T-helper 1 cell treated with Interleukin-12 subunit alpha and Interleukin-12 subunit beta and Interleukin-4 antibody, amounts not matched to agents 30 μg/mL and 1 μg/mL, for 36 hours (primary cell): ENCODE measurements at regions not wholly inside any gene's neighbourhood (a gene's known extent, or its start where the extent isn't known, plus 50 kb on each side); places are given as distances from the start of the nearest gene placed in this dataset.
A peak's percentile ranks its signal among the peaks of the same experiment; 100 is the strongest.

Experiments
- H3K27ac Mint-ChIP-seq: one replicate; pipeline ENCODE4 v1.8.0; 2021; ENCODE audit warnings: mild to moderate bottlenecking, mixed read lengths
- H3K27me3 Mint-ChIP-seq: one replicate; pipeline ENCODE4 v1.8.0; 2021; ENCODE audit warnings: low read depth, mixed read lengths
- H3K36me3 Mint-ChIP-seq: one replicate; pipeline ENCODE4 v1.8.0; 2021; ENCODE audit warnings: low read depth, mixed read lengths
- H3K4me1 Mint-ChIP-seq: one replicate; pipeline ENCODE4 v1.8.0; 2021; ENCODE audit warnings: low read depth, mixed read lengths
- H3K4me3 Mint-ChIP-seq: one replicate; pipeline ENCODE4 v1.8.0; 2021; ENCODE audit warnings: mild to moderate bottlenecking, moderate library complexity, mixed read lengths
- H3K9me3 Mint-ChIP-seq: one replicate; pipeline ENCODE4 v1.8.0; 2021; ENCODE audit warnings: mixed read lengths

DNA sequence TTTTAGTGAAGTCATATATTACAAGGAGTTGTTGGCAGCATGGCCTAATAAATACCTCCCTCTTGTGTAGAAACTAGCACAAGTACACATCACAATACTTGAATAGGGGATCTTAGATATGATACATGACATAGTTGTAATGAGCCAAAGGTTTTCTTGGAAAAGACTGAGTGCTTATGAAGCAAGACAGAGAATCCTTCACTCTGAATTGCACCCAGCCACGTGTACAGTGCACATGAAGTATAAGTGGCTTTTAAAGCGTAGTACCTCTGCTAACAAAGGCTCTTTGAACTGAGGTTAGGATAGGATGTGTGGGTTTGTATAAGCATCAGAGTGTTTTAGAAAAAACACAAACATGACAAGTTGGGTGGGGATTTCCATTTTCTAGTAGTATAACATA is 145.5 kb upstream of the STMND1 start:
- Mint-ChIP-seq H3K27ac (no peak overlapping the region), H3K4me3 (no peak overlapping the region), H3K27me3 (peaks cover 35% of the 10 kb centered on the region), H3K36me3 (no peaks in the 10 kb centered on the region), H3K4me1 (peaks cover 15% of the 10 kb centered on the region), H3K9me3 (no peaks in the 10 kb centered on the region)

DNA sequence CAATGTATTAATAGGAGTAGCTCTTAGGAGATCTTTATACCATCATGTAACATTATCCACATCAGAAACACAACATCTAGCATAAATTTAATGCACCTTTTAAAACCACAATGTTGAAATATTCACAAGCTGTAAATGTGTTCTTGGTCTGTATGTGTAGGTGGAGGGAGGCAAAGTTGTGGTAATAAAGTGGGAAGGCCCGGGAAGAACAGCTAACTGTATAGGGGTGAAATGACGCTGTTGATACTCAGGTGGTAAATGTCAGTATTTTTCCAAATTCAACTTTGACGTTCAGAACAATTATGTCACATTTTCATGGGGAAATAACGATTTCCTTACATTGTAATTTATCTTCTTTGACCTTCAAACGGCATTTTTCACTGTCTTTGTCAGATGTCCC is 146.0 kb upstream of the STMND1 start:
- Mint-ChIP-seq H3K36me3 (no peaks in the 10 kb centered on the region), H3K27ac (peak overlapping the region; percentile 37), H3K4me3 (no peak overlapping the region)

DNA sequence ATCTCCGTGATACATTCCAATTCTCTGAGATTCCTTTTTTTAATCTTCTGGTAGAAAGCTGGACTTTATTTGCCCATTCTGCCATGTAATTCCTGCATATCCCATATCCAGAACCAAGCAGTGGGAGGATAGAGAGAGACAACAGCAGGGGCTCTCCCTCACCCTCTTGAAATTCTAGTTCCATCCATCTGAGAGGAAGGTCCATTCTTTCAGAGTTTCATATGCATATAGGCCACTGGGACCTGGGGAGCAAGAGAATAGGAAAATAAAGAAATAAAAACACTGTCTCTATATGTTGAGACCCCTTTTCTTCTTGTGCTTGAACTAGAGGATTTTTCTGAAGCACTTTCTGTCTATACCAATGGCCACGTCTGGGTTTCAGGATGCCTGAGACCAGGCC is 147.9 kb upstream of the STMND1 start:
- H3K27ac Mint-ChIP-seq, result no peak overlapping the region

More for the DNA sequence above, 146.0 kb upstream of the STMND1 start:
- Mint-ChIP-seq H3K4me1 (peaks cover 16% of the 10 kb centered on the region), H3K9me3 (no peaks in the 10 kb centered on the region), H3K27me3 (peaks cover 30% of the 10 kb centered on the region)

DNA sequence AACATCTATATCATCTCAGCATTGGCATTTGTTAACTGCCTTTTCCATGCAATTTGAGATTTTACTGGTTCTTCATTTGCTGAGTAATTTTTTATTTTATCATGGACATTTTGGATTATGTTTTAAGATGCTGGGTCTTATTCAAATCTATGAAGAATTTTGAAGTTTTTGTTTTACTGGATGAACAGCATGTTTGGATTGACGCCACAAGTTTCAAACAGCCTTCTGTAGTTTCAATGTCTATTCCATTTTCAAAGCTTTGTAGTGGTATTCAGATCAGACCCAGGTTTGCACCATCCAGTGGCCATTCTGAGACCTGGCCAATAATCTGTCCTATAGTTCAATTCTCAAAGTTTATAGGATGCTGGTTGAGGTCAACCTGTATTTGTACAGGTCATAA is 148.4 kb upstream of the STMND1 start:
- Mint-ChIP-seq H3K27ac (no peak overlapping the region), H3K4me1 (peaks cover 17% of the 10 kb centered on the region), H3K27me3 (peaks cover 25% of the 10 kb centered on the region), H3K4me3 (no peak overlapping the region), H3K36me3 (no peaks in the 10 kb centered on the region), H3K9me3 (no peaks in the 10 kb centered on the region)

More for the DNA sequence above, 147.9 kb upstream of the STMND1 start:
- H3K4me3 Mint-ChIP-seq, result no peak overlapping the region
- peaks cover 17% of the 10 kb centered on the region for H3K4me1 Mint-ChIP-seq
- peaks cover 27% of the 10 kb centered on the region for H3K27me3 Mint-ChIP-seq
- H3K36me3 Mint-ChIP-seq, result no peaks in the 10 kb centered on the region
- H3K9me3 Mint-ChIP-seq, result no peaks in the 10 kb centered on the region

DNA sequence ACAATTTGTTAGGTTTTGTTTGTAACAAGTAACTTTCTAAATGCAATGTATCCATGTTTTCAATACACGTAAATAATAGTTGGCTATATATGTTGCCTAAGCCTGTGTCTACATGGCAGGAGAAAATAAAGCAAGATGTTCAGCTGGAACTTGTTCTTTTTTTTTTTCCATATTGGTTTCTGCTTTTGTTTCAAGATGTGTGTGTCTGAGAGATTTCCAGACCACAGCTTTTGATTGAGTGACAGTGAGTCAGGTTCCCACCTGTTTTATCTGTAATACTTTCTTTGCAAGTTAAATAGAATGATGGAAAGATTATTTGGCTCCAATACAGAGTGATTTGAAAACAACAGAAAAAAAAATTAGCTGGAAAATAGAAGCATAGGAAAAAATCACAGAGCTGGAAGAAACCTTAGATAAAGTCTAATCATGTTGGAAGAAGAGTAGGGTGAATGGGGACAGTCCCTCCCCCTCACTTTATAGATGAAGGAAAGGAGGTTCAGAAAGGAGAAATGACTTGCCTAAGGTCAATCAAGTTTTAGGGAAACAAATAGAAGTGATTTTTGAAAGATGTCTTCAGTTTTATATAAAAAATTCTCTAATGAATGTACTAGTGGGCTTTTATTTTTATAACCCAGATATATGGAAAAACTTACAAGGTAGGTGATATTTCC is 150.9 kb upstream of the STMND1 start:
- no peaks in the 10 kb centered on the region for H3K36me3 Mint-ChIP-seq
- peaks cover 36% of the 10 kb centered on the region for H3K27me3 Mint-ChIP-seq
- H3K27ac Mint-ChIP-seq, result no peak overlapping the region
- H3K9me3 Mint-ChIP-seq, result no peaks in the 10 kb centered on the region
- peaks cover 8% of the 10 kb centered on the region for H3K4me1 Mint-ChIP-seq
- no peak overlapping the region for H3K4me3 Mint-ChIP-seq

DNA sequence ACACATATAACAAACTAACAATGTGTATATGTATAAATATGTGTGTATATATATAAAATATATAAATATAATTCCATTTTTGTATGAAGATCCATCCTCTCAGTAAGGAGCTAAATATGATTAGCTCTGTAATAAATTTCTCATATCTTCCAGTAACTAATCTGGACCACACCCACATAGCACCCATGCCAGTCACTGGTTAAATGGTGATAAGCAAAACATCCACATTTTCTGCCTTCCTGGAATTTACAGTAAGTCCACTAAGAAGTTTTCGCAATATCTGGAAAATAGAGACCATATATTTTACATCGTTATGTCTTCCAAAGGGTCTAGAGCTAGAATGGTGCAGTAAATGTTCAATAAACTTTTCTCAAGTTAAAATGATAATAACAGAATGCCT is 151.5 kb upstream of the STMND1 start:
- no peak overlapping the region for H3K4me3 Mint-ChIP-seq
- no peaks in the 10 kb centered on the region for H3K36me3 Mint-ChIP-seq
- peaks cover 5% of the 10 kb centered on the region for H3K4me1 Mint-ChIP-seq
- peaks cover 41% of the 10 kb centered on the region for H3K27me3 Mint-ChIP-seq
- no peaks in the 10 kb centered on the region for H3K9me3 Mint-ChIP-seq
- H3K27ac Mint-ChIP-seq, result no peak overlapping the region

DNA sequence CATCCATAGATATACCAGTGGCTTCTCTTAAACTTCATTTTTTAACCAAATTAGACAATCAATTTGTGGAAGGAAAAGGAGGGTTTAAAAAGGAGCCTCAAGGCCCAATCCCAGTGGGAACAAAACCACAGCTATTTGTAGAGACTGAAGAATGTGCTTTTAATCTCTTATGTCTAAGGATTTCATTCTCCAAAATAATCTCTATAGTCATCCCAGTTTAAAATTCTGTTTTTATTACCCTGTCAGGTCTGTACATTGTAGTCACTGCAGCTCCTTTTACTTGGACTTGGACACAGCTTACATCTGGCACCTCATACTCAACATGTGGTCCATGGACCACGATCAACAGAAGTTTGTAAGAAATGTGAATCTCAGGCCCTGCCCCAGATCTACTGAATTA is 152.1 kb upstream of the STMND1 start:
- H3K9me3 Mint-ChIP-seq, result no peaks in the 10 kb centered on the region
- H3K27ac Mint-ChIP-seq, result no peak overlapping the region
- no peak overlapping the region for H3K4me3 Mint-ChIP-seq
- no peaks in the 10 kb centered on the region for H3K36me3 Mint-ChIP-seq
- peaks cover 2% of the 10 kb centered on the region for H3K4me1 Mint-ChIP-seq
- peaks cover 41% of the 10 kb centered on the region for H3K27me3 Mint-ChIP-seq

DNA sequence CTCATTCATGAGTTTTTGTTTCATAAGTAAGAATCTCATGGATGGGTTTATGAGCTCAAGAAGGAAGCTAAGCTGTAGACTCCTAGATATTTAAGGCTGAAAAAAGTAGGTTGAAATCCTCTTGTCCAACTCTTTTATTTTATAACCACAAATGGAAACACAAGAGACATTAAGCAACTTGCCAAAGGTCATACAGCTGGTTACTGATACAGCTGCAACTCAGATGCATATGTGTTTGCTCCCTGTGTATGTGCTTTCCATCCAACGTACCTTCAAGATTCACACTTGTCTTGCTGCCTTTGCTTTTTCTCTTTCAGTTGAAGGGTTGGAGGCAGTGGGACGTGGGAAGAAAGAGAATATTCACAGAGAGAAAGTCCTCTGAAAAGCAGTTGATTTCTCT is 153.5 kb upstream of the STMND1 start:
- Mint-ChIP-seq H3K9me3 (no peaks in the 10 kb centered on the region), H3K27ac (no peak overlapping the region), H3K4me3 (no peak overlapping the region), H3K36me3 (no peaks in the 10 kb centered on the region), H3K27me3 (peaks cover 37% of the 10 kb centered on the region), H3K4me1 (peaks cover 2% of the 10 kb centered on the region)

DNA sequence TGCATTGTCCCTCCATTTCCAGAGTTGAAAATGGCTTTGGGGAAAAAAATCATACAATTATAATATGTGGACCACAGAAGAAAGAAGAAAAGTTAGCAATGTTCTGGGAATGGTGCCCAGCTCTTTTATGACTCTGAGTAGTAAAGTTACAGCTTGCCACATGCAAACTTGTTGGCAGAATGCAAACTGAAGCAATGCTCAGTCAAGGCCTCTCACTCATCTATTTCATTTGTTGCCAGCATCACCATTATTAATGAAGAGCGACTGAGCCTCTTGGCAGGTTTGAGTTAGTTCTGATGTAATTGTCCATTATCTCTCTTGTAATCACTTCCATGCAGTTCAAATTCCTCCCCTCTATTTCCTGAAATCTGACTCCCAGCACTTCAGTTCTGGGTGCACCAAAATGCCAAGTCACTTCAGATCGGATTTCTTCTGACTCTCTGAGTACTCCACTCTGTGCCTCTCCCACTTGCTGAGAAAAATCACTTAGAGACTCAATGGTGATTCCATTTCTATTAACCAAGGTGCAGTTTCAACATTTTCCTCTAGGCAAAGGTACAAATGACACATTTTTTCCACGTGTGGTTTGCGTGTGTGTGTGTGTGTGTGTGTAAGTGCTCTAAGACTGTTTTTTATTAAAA is 154.4 kb upstream of the STMND1 start:
- Mint-ChIP-seq H3K4me1 (peaks cover 2% of the 10 kb centered on the region), H3K27ac (no peak overlapping the region), H3K9me3 (no peaks in the 10 kb centered on the region), H3K27me3 (peaks cover 35% of the 10 kb centered on the region), H3K36me3 (no peaks in the 10 kb centered on the region), H3K4me3 (no peak overlapping the region)

DNA sequence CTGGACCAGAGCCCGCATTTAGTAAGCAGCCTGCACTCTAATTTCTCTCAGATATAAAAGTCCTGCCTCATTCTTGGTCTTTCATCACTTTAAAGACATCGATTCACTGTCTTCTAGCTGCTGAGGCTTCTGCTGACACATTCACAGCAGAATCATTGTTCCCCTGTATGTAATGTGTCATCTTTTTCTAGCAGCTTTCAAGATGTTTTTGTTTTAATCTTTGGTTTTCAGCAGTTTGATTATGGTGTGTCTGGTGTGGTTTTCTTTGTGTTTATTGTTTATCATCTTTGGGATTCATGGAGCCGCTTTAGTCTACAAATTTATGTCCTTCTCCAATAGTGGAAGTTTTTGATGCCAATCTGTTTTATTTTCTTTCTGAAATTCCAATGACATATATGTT is 157.3 kb upstream of the STMND1 start:
- Mint-ChIP-seq H3K4me3 (no peak overlapping the region), H3K27ac (no peak overlapping the region), H3K36me3 (no peaks in the 10 kb centered on the region), H3K9me3 (no peaks in the 10 kb centered on the region), H3K4me1 (no peaks in the 10 kb centered on the region), H3K27me3 (peaks cover 39% of the 10 kb centered on the region)

DNA sequence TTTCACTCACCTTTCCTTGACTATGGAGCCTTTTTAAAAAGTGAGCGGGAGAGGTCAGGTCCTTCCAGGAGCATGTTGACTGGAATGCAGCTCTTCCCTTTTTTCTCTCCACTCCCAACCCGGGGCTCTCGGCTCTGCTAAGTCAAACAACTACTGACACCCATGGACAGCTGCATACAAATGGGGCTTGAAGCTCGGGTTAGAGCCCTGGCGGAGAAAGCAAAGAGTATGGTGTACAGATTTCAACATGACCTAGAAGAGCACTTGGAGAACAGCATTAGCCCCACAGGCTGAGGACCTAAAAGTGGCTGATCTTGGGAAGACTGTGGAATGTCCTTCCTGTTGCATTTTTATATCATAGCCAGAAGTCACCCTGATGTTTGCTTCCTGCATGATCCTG is 162.0 kb upstream of the STMND1 start:
- no peaks in the 10 kb centered on the region for H3K36me3 Mint-ChIP-seq
- H3K9me3 Mint-ChIP-seq, result no peaks in the 10 kb centered on the region
- H3K4me3 Mint-ChIP-seq, result no peak overlapping the region
- no peak overlapping the region for H3K27ac Mint-ChIP-seq
- H3K27me3 Mint-ChIP-seq, result peaks cover 33% of the 10 kb centered on the region
- no peaks in the 10 kb centered on the region for H3K4me1 Mint-ChIP-seq

DNA sequence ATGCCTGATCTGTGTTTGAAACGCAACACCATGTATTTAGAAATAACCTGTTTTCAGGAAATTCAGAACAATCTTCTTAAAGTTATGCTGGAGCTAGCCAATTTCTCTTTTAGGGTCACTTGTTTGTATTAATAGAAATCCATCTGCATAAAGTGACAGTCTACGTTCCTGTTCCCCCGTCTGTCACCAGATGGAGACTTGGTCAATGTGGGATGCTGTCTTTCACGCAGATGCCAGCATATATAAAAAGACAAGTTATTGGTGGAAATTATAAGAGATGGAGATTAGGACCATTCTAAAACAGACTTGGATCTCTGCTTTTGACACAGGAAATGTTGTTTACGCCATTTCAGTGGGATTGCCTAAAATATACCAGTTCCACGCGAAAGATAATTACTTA is 162.5 kb upstream of the STMND1 start:
- peaks cover 37% of the 10 kb centered on the region for H3K27me3 Mint-ChIP-seq
- H3K9me3 Mint-ChIP-seq, result no peaks in the 10 kb centered on the region
- no peak overlapping the region for H3K4me3 Mint-ChIP-seq
- no peaks in the 10 kb centered on the region for H3K36me3 Mint-ChIP-seq
- H3K4me1 Mint-ChIP-seq, result no peaks in the 10 kb centered on the region
- H3K27ac Mint-ChIP-seq, result no peak overlapping the region

DNA sequence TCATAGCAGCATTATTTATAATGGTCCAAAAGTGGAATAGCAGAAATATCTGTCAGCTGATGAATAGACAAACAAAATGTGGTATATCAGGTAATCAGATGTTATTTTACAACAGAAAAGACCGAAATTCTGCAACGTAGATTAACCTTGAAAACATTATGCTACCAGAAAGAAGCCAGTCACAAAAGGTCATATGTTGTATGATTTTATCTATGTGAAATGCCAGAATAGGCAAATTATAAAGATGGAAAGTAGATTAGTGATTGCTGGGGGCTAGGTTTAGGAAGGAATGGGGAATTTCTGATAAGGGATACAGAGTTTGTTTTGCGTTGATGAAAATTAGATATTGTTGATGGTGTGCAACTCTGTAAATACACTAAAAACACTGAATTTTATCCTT is 165.0 kb upstream of the STMND1 start:
- no peaks in the 10 kb centered on the region for H3K4me1 Mint-ChIP-seq
- no peak overlapping the region for H3K4me3 Mint-ChIP-seq
- H3K9me3 Mint-ChIP-seq, result no peaks in the 10 kb centered on the region
- H3K27ac Mint-ChIP-seq, result no peak overlapping the region
- H3K36me3 Mint-ChIP-seq, result no peaks in the 10 kb centered on the region
- peaks cover 40% of the 10 kb centered on the region for H3K27me3 Mint-ChIP-seq

DNA sequence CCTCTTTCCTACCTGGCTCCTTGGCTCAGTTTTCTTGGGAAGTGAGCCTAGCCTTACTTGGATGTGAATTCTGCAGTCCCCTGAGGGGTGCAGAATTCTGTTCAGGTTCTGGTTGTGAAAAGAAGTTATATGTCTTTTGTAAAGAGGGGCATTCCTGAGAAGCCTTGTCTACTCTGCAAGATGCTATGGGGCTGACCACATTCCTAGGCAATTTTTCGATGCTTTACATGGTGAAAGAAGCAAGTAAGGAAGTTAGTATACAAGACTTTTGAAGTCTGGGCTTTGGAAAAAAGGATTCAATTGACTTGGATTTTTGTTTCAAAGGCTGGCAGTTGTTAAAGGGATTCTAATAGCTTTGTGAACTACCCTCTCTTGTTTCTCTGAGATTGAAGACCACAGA is 167.9 kb upstream of the STMND1 start:
- no peaks in the 10 kb centered on the region for H3K36me3 Mint-ChIP-seq
- no peaks in the 10 kb centered on the region for H3K9me3 Mint-ChIP-seq
- H3K4me1 Mint-ChIP-seq, result no peaks in the 10 kb centered on the region
- H3K27me3 Mint-ChIP-seq, result peaks cover 39% of the 10 kb centered on the region
- H3K27ac Mint-ChIP-seq, result no peak overlapping the region
- H3K4me3 Mint-ChIP-seq, result no peak overlapping the region

DNA sequence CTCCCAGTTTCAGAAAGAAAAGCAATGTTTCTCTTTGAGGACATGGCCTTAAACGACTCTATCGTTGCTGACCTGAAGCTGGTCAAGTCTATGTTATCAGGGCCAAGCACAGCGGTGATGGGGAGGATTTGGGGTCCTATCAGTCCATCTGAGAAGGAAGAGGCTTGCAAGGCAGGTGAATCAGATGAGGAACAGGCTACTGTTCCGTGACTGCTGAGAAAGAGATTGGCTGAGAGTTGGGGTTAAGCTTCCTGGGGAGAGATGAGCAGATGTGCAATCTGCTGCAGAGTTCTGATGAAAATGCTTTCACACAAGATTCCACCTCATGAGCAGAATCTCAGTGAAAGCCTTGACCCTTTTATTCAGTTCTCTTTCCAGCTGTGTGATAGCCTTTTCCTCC is 168.3 kb upstream of the STMND1 start:
- no peak overlapping the region for H3K27ac Mint-ChIP-seq
- H3K4me3 Mint-ChIP-seq, result no peak overlapping the region
- H3K36me3 Mint-ChIP-seq, result no peaks in the 10 kb centered on the region
- H3K4me1 Mint-ChIP-seq, result no peaks in the 10 kb centered on the region
- no peaks in the 10 kb centered on the region for H3K9me3 Mint-ChIP-seq
- H3K27me3 Mint-ChIP-seq, result peaks cover 39% of the 10 kb centered on the region
